HEK293 (cell line): ENCODE measurements at regions not wholly inside any gene's neighbourhood (a gene's known extent, or its start where the extent isn't known, plus 50 kb on each side); places are given as distances from the start of the nearest gene placed in this dataset.

Experiments
- CTCF ChIA-PET: fragments of 350-600 bp; formaldehyde crosslinking; extraction: SDS; loops from one replicate; lab custom pipeline; 2021; ENCODE audit warnings: antibody characterized with exemption; lab: Yijun Ruan, JAX
- POLR2A ChIA-PET: fragments of 300-600 bp; formaldehyde crosslinking; extraction: SDS; loops from one replicate; lab custom pipeline; 2020; ENCODE audit warnings: antibody characterized with exemption, inconsistent platforms; lab: Yijun Ruan, JAX
- H3K27ac ChIP-seq: fragments of 200-500 bp; sonication (Bioruptor generic); 2 replicates; pipeline ENCODE4 v1.5.1; 2014; ENCODE audit warnings: low read depth, low read length, control low read depth, inconsistent platforms; ENCODE audit errors: extremely low read depth
- H3K36me3 ChIP-seq, 2 experiments: fragments of 200-500 bp in 1 of 2; sonication (Bioruptor generic) in 1 of 2; 1 replicate in 1 of 2; 2 replicates in 1 of 2; pipeline ENCODE4 v1.5.1; 2014 to 2017; ENCODE audit warnings: inconsistent platforms in 2 of 2, low read length in 2 of 2; ENCODE audit not compliant: control insufficient read depth in 2 of 2, insufficient read depth in 1 of 2
- H3K4me1 ChIP-seq: fragments of 200-500 bp; sonication (Bioruptor generic); 2 replicates; pipeline ENCODE4 v1.5.1; 2014; ENCODE audit warnings: mild to moderate bottlenecking, low read length, inconsistent platforms; ENCODE audit not compliant: control insufficient read depth, insufficient read depth
- H3K4me3 ChIP-seq: 2 replicates; pipeline ENCODE4 v1.5.1; 2011; ENCODE audit warnings: low read depth, mild to moderate bottlenecking, control low read depth, low read length, moderate library complexity
- H3K9me3 ChIP-seq: fragments of 200-500 bp; sonication (Bioruptor generic); 2 replicates; pipeline ENCODE4 v1.5.1; 2014; ENCODE audit warnings: low read depth, low read length, inconsistent platforms; ENCODE audit not compliant: control insufficient read depth, insufficient read depth
- CTCF ChIP-seq: fragments of 450-650 bp; formaldehyde crosslinking; IDR thresholded peaks from 2 replicates; pipeline ENCODE4 v1.5.1; 2016; ENCODE audit warnings: missing biosample characterization, missing genetic modification characterization
- EGR2 ChIP-seq: fragments of 450-650 bp; formaldehyde crosslinking; IDR thresholded peaks from 2 replicates; pipeline ENCODE4 v1.5.1; 2016; ENCODE audit warnings: low read depth, missing biosample characterization, missing genetic modification characterization
- PBX3 ChIP-seq: sonication (generic); formaldehyde crosslinking; IDR thresholded peaks from 2 replicates; pipeline ENCODE4 v1.8.1; 2022; ENCODE audit warnings: mild to moderate bottlenecking, moderate library complexity, missing genetic modification reagents
- SP3 ChIP-seq: fragments of 450-650 bp; formaldehyde crosslinking; IDR thresholded peaks from 2 replicates; pipeline ENCODE4 v1.5.1; 2016; ENCODE audit warnings: missing biosample characterization, missing genetic modification characterization
- TRIM28 ChIP-seq: IDR thresholded peaks from 2 replicates; pipeline ENCODE4 v1.6.1; 2011; ENCODE audit warnings: low read length, control low read depth, borderline replicate concordance
- ZFHX2 ChIP-seq: fragments of 450-650 bp; formaldehyde crosslinking; conservative IDR thresholded peaks from 2 replicates; pipeline ENCODE4 v1.5.1; 2016; ENCODE audit warnings: missing biosample characterization, missing genetic modification characterization
- ZNF169 ChIP-seq: fragments of 450-650 bp; formaldehyde crosslinking; IDR thresholded peaks from 2 replicates; pipeline ENCODE4 v1.5.1; 2016; ENCODE audit warnings: missing biosample characterization, missing genetic modification characterization
- ZNF274 ChIP-seq, 2 experiments: fragments of 200-500 bp in 1 of 2; fragments of 450-650 bp in 1 of 2; sonication (Bioruptor generic) in 1 of 2; formaldehyde crosslinking in 1 of 2; IDR thresholded peaks; 2 replicates each; pipeline versions ENCODE4 v1.5.1 to v1.6.1; 2014 to 2016; ENCODE audit warnings: borderline replicate concordance in 1 of 2, inconsistent platforms in 1 of 2, low read length in 1 of 2, missing biosample characterization in 1 of 2, missing genetic modification characterization in 1 of 2
- ZNF350 ChIP-seq: fragments of 450-650 bp; formaldehyde crosslinking; IDR thresholded peaks from 2 replicates; pipeline ENCODE4 v1.5.0; 2017; ENCODE audit warnings: missing biosample characterization, mild to moderate bottlenecking, missing genetic modification characterization
- ZNF366 ChIP-seq: fragments of 450-650 bp; formaldehyde crosslinking; conservative IDR thresholded peaks from 2 replicates; pipeline ENCODE4 v1.5.1; 2016; ENCODE audit warnings: missing biosample characterization, missing genetic modification characterization
- ZNF426 ChIP-seq: fragments of 450-650 bp; formaldehyde crosslinking; IDR thresholded peaks from 2 replicates; pipeline ENCODE4 v1.5.1; 2017; ENCODE audit warnings: missing biosample characterization, missing genetic modification characterization, mild to moderate bottlenecking, inconsistent platforms, moderate library complexity
- ZNF510 ChIP-seq: fragments of 450-650 bp; formaldehyde crosslinking; IDR thresholded peaks from 2 replicates; pipeline ENCODE4 v1.5.1; 2018; ENCODE audit warnings: mild to moderate bottlenecking, missing genetic modification characterization, missing biosample characterization; ENCODE audit not compliant: insufficient replicate concordance
- ZNF548 ChIP-seq: fragments of 450-650 bp; formaldehyde crosslinking; IDR thresholded peaks from 2 replicates; pipeline ENCODE4 v1.5.1; 2016; ENCODE audit warnings: missing biosample characterization, missing genetic modification characterization
- ZNF585B ChIP-seq: fragments of 450-650 bp; formaldehyde crosslinking; IDR thresholded peaks from 2 replicates; pipeline ENCODE4 v1.5.1; 2016; ENCODE audit warnings: missing biosample characterization, missing genetic modification characterization
- ZNF629 ChIP-seq: fragments of 450-650 bp; formaldehyde crosslinking; IDR thresholded peaks from 2 replicates; pipeline ENCODE4 v1.5.1; 2017; ENCODE audit warnings: missing biosample characterization, missing genetic modification characterization
- ZNF654 ChIP-seq: fragments of 450-650 bp; formaldehyde crosslinking; IDR thresholded peaks from 2 replicates; pipeline ENCODE4 v1.5.1; 2016; ENCODE audit warnings: low read depth, missing biosample characterization, missing genetic modification characterization
- ZNF664 ChIP-seq: fragments of 450-650 bp; formaldehyde crosslinking; IDR thresholded peaks from 2 replicates; pipeline ENCODE4 v1.5.1; 2016; ENCODE audit warnings: missing biosample characterization, missing genetic modification characterization
- ZNF791 ChIP-seq: fragments of 450-650 bp; formaldehyde crosslinking; IDR thresholded peaks from 2 replicates; pipeline ENCODE4 v1.5.1; 2016; ENCODE audit warnings: missing biosample characterization, missing genetic modification characterization
- ZSCAN23 ChIP-seq: fragments of 450-650 bp; formaldehyde crosslinking; IDR thresholded peaks from 2 replicates; pipeline ENCODE4 v1.5.1; 2016; ENCODE audit warnings: missing biosample characterization, missing genetic modification characterization
- ZSCAN30 ChIP-seq: fragments of 450-650 bp; IDR thresholded peaks from 2 replicates; pipeline ENCODE4 v1.5.1; 2018; ENCODE audit warnings: missing biosample characterization, mild to moderate bottlenecking, missing genetic modification characterization, moderate library complexity
- TF ChIP-seq, protein P1 (sequence below): fragments of 450-650 bp; formaldehyde crosslinking; IDR thresholded peaks from 2 replicates; pipeline ENCODE4 v1.5.1; 2016; ENCODE audit warnings: missing biosample characterization, missing genetic modification characterization, low read depth

- no peaks in the 10 kb centered on the region for H3K36me3 ChIP-seq
- H3K4me3 ChIP-seq: no peak overlapping the region
- TF ChIP-seq, protein P1, sequence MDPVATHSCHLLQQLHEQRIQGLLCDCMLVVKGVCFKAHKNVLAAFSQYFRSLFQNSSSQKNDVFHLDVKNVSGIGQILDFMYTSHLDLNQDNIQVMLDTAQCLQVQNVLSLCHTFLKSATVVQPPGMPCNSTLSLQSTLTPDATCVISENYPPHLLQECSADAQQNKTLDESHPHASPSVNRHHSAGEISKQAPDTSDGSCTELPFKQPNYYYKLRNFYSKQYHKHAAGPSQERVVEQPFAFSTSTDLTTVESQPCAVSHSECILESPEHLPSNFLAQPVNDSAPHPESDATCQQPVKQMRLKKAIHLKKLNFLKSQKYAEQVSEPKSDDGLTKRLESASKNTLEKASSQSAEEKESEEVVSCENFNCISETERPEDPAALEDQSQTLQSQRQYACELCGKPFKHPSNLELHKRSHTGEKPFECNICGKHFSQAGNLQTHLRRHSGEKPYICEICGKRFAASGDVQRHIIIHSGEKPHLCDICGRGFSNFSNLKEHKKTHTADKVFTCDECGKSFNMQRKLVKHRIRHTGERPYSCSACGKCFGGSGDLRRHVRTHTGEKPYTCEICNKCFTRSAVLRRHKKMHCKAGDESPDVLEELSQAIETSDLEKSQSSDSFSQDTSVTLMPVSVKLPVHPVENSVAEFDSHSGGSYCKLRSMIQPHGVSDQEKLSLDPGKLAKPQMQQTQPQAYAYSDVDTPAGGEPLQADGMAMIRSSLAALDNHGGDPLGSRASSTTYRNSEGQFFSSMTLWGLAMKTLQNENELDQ (tag by site-specific recombination): no peak
- no peak for TF ChIP-seq ZNF426 (tag by site-specific recombination)
- TF ChIP-seq ZNF629 (tag by site-specific recombination): no peak
- H3K27ac ChIP-seq: no peak overlapping the region
- ChIA-PET CTCF (interaction anchor here (0.7 to 1.0 kb wide), 2 partner anchors 220 to 254 kb away, joined by 3 to 4 read pairs; no protein-coding TSS in a partner anchor), POLR2A (interaction anchor here (0.7 kb wide), 1 partner anchor 28 kb away, joined by 3 read pairs; no protein-coding TSS in a partner anchor)
- H3K9me3 ChIP-seq: no peaks in the 10 kb centered on the region
- no peaks in the 10 kb centered on the region for H3K4me1 ChIP-seq
Observed at GRCh38 chr14:34103176-34103575, 152.3 kb upstream of the EGLN3 start.

DNA sequence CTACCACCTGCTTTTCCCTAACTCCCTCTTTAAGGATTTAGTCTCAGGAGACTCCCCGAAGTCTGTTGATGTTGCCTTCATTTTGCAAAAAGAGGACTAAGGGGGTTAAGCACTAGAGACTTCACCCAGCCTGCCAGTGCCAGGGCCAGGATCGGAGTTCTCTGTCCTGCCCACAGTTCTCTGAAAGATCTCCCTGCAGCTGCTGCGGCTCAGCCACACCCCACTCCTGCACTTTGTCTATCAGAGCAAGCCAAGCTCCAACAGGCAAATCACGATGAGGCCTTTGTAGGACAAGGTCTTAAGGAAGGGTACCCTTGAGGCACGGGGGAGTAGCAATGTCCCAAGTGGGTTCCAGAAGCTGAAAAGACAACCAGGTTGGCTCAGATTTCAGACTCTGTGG lies 148.8 kb upstream of the EGLN3 start:
- Histone ChIP-seq H3K4me3 (no peak overlapping the region), H3K27ac (no peak overlapping the region), H3K9me3 (no peaks in the 10 kb centered on the region), H3K36me3 (no peaks in the 10 kb centered on the region), H3K4me1 (no peaks in the 10 kb centered on the region)
- ChIA-PET POLR2A (no interaction called here), CTCF (interaction anchor here (0.6 to 7.1 kb wide), 6 partner anchors 12 to 262 kb away, joined by 3 to 86 read pairs (median 4); no protein-coding TSS in a partner anchor)
- TF ChIP-seq ZNF791 (tag by site-specific recombination) (no peak), ZNF169 (tag by site-specific recombination) (no peak), SP3 (tag by site-specific recombination) (no peak), ZNF548 (tag by site-specific recombination) (no peak), ZNF510 (tag by site-specific recombination) (no peak), ZSCAN23 (tag by site-specific recombination) (no peak), ZNF274 (IDR thresholded peaks at IDR 0.05; ENCODE audit: low read length) (no peak), ZNF274 (tag by site-specific recombination; IDR thresholded peaks at IDR 0.05; ENCODE audit: borderline replicate concordance) (no peak)

DNA sequence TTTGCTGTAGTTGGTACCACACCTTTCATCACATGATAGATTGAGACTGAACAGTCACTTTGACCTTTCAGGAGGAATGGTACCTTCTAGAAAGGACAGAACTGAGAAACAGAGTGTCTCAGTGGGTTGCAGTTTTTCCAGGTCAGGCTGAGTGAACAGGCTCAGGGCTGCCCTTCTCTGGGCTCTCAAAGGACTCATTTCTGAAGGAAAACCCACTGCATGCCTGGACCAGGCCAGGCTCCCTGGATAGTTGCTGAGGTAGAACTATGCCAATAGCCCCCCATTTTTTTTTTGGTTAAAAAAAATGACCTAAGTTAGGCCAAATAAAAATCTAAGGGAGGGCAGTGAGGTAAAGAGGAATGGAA lies 148.1 kb upstream of the EGLN3 start:
- no peak overlapping the region for H3K27ac ChIP-seq
- no peaks in the 10 kb centered on the region for H3K9me3 ChIP-seq
- ChIA-PET CTCF (interaction anchor here (0.6 to 7.1 kb wide), 31 partner anchors 8 to 1528 kb away, joined by 3 to 86 read pairs (median 5); no protein-coding TSS in a partner anchor), POLR2A (interaction anchor here (1.0 to 1.2 kb wide), 2 partner anchors 39 to 148 kb away, joined by 3 to 4 read pairs; partner anchors contain the start of gene EGLN3)
- H3K36me3 ChIP-seq: no peaks in the 10 kb centered on the region
- TF ChIP-seq ZSCAN30 (tag by site-specific recombination): no peak
- no peak for TF ChIP-seq ZNF350
- H3K4me3 ChIP-seq: no peak overlapping the region
- no peaks in the 10 kb centered on the region for H3K4me1 ChIP-seq

- H3K27ac ChIP-seq: no peak overlapping the region
- POLR2A ChIA-PET: interaction anchor here (1.0 to 1.2 kb wide), 2 partner anchors 38 to 148 kb away, joined by 3 to 4 read pairs; partner anchors contain the start of gene EGLN3
- CTCF ChIA-PET: interaction anchor here (0.6 to 7.1 kb wide), 35 partner anchors 9 to 1527 kb away, joined by 3 to 86 read pairs (median 4); no protein-coding TSS in a partner anchor
- TF ChIP-seq ZNF548 (tag by site-specific recombination) (no peak), PBX3 (CRISPR knock-in tag) (no peak), ZNF585B (tag by site-specific recombination) (no peak), TRIM28 (no peak), ZNF654 (tag by site-specific recombination) (peak; percentile 60), ZNF664 (tag by site-specific recombination) (no peak), CTCF (tag by site-specific recombination) (0 out of 2 replicates have a peak, but pooled peaks have one; percentile 20), ZNF366 (no peak), ZFHX2 (tag by site-specific recombination) (peak; percentile 89), EGR2 (tag by site-specific recombination) (peak; percentile 90)
Observed at GRCh38 chr14:34098045-34098984, 147.4 kb upstream of the EGLN3 start.

More at GRCh38 chr14:34098045-34098984, 147.4 kb upstream of the EGLN3 start:
- no peaks in the 10 kb centered on the region for H3K9me3 ChIP-seq
- H3K4me3 ChIP-seq: no peak overlapping the region
- no peaks in the 10 kb centered on the region for H3K36me3 ChIP-seq
- no peaks in the 10 kb centered on the region for H3K4me1 ChIP-seq
